ENCODE measurements at regions not wholly inside any gene's neighbourhood (a gene's known extent, or its start where the extent isn't known, plus 50 kb on each side); places are given as distances from the start of the nearest gene placed in this dataset.
A peak's percentile ranks its signal among the peaks of the same experiment; 100 is the strongest.

- H3K27me3 ChIP-seq (replicated peaks): 0 out of 2 replicates have a peak, but pooled peaks cover 5% of the 10 kb centered on the region
- DNase-seq (ENCODE audit: low read depth in 1 of 2, low spot score in 2 of 2): no peak
- no peak overlapping the region for H3K4me3 ChIP-seq
- no peaks in the 10 kb centered on the region for H3K4me1 ChIP-seq (replicated peaks)
- no peaks in the 10 kb centered on the region for H3K9me3 ChIP-seq (replicated peaks)
- no peaks in the 10 kb centered on the region for H3K36me3 ChIP-seq
- no peak overlapping the region for H3K27ac ChIP-seq
Measured at GRCh38 chr15:70351391-70351790, 253.7 kb upstream of the TLE3 start.

- Histone ChIP-seq H3K4me3 (no peak overlapping the region), H3K27me3 (replicated peaks) (0 out of 2 replicates have a peak, but pooled peaks cover 2% of the 10 kb centered on the region), H3K36me3 (no peaks in the 10 kb centered on the region), H3K4me1 (replicated peaks) (no peaks in the 10 kb centered on the region), H3K27ac (no peak overlapping the region), H3K9me3 (replicated peaks) (no peaks in the 10 kb centered on the region)
- DNase-seq (ENCODE audit: low read depth in 1 of 2, low spot score in 2 of 2): no peak
Measured at GRCh38 chr15:70348581-70349344, 251.0 kb upstream of the TLE3 start.

GRCh38 chr15:70348226-70348543 lies 250.5 kb upstream of the TLE3 start:
- no peak for DNase-seq (ENCODE audit: low read depth in 1 of 2, low spot score in 2 of 2)
- Histone ChIP-seq H3K36me3 (no peaks in the 10 kb centered on the region), H3K4me3 (no peak overlapping the region), H3K27ac (no peak overlapping the region), H3K4me1 (replicated peaks) (no peaks in the 10 kb centered on the region), H3K27me3 (replicated peaks) (0 out of 2 replicates have a peak, but pooled peaks cover 2% of the 10 kb centered on the region), H3K9me3 (replicated peaks) (no peaks in the 10 kb centered on the region)

GRCh38 chr15:70347321-70348225 lies 249.9 kb upstream of the TLE3 start:
- H3K27ac ChIP-seq: no peak overlapping the region
- DNase-seq (ENCODE audit: low read depth in 1 of 2, low spot score in 2 of 2): no peak
- H3K4me1 ChIP-seq (replicated peaks): no peaks in the 10 kb centered on the region
- H3K27me3 ChIP-seq (replicated peaks): 0 out of 2 replicates have a peak, but pooled peaks cover under 1% of the 10 kb centered on the region
- no peak overlapping the region for H3K4me3 ChIP-seq
- H3K9me3 ChIP-seq (replicated peaks): no peaks in the 10 kb centered on the region
- no peaks in the 10 kb centered on the region for H3K36me3 ChIP-seq

- no peaks in the 10 kb centered on the region for H3K4me1 ChIP-seq (replicated peaks)
- no peak for DNase-seq (ENCODE audit: low read depth in 1 of 2, low spot score in 2 of 2)
- H3K27ac ChIP-seq: no peak overlapping the region
Measured at GRCh38 chr15:70345251-70346019, 247.7 kb upstream of the TLE3 start.

GRCh38 chr15:70344666-70345065 lies 246.9 kb upstream of the TLE3 start:
- DNase-seq (ENCODE audit: low read depth in 1 of 2, low spot score in 2 of 2): peak in 1 of 2 experiments; percentile 22
- Histone ChIP-seq H3K4me1 (replicated peaks) (no peaks in the 10 kb centered on the region), H3K27ac (no peak overlapping the region), H3K4me3 (no peak overlapping the region), H3K27me3 (replicated peaks) (no peaks in the 10 kb centered on the region), H3K9me3 (replicated peaks) (no peaks in the 10 kb centered on the region), H3K36me3 (no peaks in the 10 kb centered on the region)

More at GRCh38 chr15:70345251-70346019, 247.7 kb upstream of the TLE3 start:
- Histone ChIP-seq H3K36me3 (no peaks in the 10 kb centered on the region), H3K4me3 (no peak overlapping the region), H3K27me3 (replicated peaks) (no peaks in the 10 kb centered on the region), H3K9me3 (replicated peaks) (no peaks in the 10 kb centered on the region)

- no peak overlapping the region for H3K4me3 ChIP-seq
- H3K27me3 ChIP-seq (replicated peaks): no peaks in the 10 kb centered on the region
- H3K4me1 ChIP-seq (replicated peaks): no peaks in the 10 kb centered on the region
- no peaks in the 10 kb centered on the region for H3K9me3 ChIP-seq (replicated peaks)
- peak in 1 of 2 experiments; percentile 20 for DNase-seq (ENCODE audit: low read depth in 1 of 2, low spot score in 2 of 2)
- H3K36me3 ChIP-seq: no peaks in the 10 kb centered on the region
- H3K27ac ChIP-seq: no peak overlapping the region
Measured at GRCh38 chr15:70343961-70344621, 246.4 kb upstream of the TLE3 start.

GRCh38 chr15:70342554-70343548 lies 245.1 kb upstream of the TLE3 start:
- no peak overlapping the region for H3K4me3 ChIP-seq
- H3K27me3 ChIP-seq (replicated peaks): no peaks in the 10 kb centered on the region
- no peaks in the 10 kb centered on the region for H3K36me3 ChIP-seq
- H3K9me3 ChIP-seq (replicated peaks): no peaks in the 10 kb centered on the region
- DNase-seq (ENCODE audit: low read depth in 1 of 2, low spot score in 2 of 2): peak in 1 of 2 experiments; percentile 20
- no peak overlapping the region for H3K27ac ChIP-seq
- no peaks in the 10 kb centered on the region for H3K4me1 ChIP-seq (replicated peaks)

- Histone ChIP-seq H3K4me1 (replicated peaks) (no peaks in the 10 kb centered on the region), H3K4me3 (no peak overlapping the region), H3K36me3 (no peaks in the 10 kb centered on the region), H3K27ac (no peak overlapping the region), H3K27me3 (replicated peaks) (no peaks in the 10 kb centered on the region), H3K9me3 (replicated peaks) (no peaks in the 10 kb centered on the region)
- peak in 1 of 2 experiments; percentile 29 for DNase-seq (ENCODE audit: low read depth in 1 of 2, low spot score in 2 of 2)
Measured at GRCh38 chr15:70342141-70342540, 244.4 kb upstream of the TLE3 start.

GRCh38 chr15:70341566-70341965 lies 243.8 kb upstream of the TLE3 start:
- Histone ChIP-seq H3K27ac (no peak overlapping the region), H3K4me3 (no peak overlapping the region), H3K9me3 (replicated peaks) (no peaks in the 10 kb centered on the region), H3K4me1 (replicated peaks) (no peaks in the 10 kb centered on the region), H3K27me3 (replicated peaks) (0 out of 2 replicates have a peak, but pooled peaks cover 3% of the 10 kb centered on the region), H3K36me3 (no peaks in the 10 kb centered on the region)
- DNase-seq (ENCODE audit: low read depth in 1 of 2, low spot score in 2 of 2): peak in 1 of 2 experiments; percentile 22

GRCh38 chr15:70340494-70340870 lies 242.8 kb upstream of the TLE3 start:
- Histone ChIP-seq H3K27ac (no peak overlapping the region), H3K27me3 (replicated peaks) (0 out of 2 replicates have a peak, but pooled peaks cover 3% of the 10 kb centered on the region), H3K36me3 (no peaks in the 10 kb centered on the region), H3K4me3 (no peak overlapping the region), H3K4me1 (replicated peaks) (no peaks in the 10 kb centered on the region), H3K9me3 (replicated peaks) (no peaks in the 10 kb centered on the region)
- no peak for DNase-seq (ENCODE audit: low read depth in 1 of 2, low spot score in 2 of 2)
